Natural killer cell (primary cell): ENCODE measurements at regions not wholly inside any gene's neighbourhood (a gene's known extent, or its start where the extent isn't known, plus 50 kb on each side); places are given as distances from the start of the nearest gene placed in this dataset.
"Not testable (repeated sequence)": the region's sequence is repeated elsewhere in the genome, so short reads cannot be mapped to it uniquely, and the experiment has no call there.

Experiments
- ATAC-seq, 3 donors: fragments of 150-1000 bp in 2 of 3; fragments of 200-7000 bp in 1 of 3; cut with Tn5 transposase; 1 replicate in 1 of 3; 2 replicates in 2 of 3; pipeline ENCODE4 v1.10.0; 2021; ENCODE audit warnings: mild to moderate bottlenecking in 2 of 3, moderate library complexity in 2 of 3
- DNase-seq, 2 donors: peaks; one replicate each; pipeline versions ENCODE4 v3.0.0 to v3.0.0-alpha.2; 2013 to 2021; ENCODE audit warnings: mixed read lengths in 1 of 2
- H3K27ac ChIP-seq: one replicate; pipeline ENCODE4 v1.5.1; 2013; ENCODE audit warnings: mild to moderate bottlenecking, low read length
- H3K27me3 ChIP-seq: one replicate; pipeline ENCODE4 v1.6.1; 2013; ENCODE audit warnings: low read length; ENCODE audit not compliant: control insufficient read depth, insufficient read depth
- H3K36me3 ChIP-seq: one replicate; pipeline ENCODE4 v1.6.1; 2013; ENCODE audit warnings: low read length; ENCODE audit not compliant: control insufficient read depth, insufficient read depth
- H3K4me1 ChIP-seq: one replicate; pipeline ENCODE4 v1.6.1; 2013; ENCODE audit warnings: low read length; ENCODE audit not compliant: control insufficient read depth, insufficient read depth
- H3K4me3 ChIP-seq: one replicate; pipeline ENCODE4 v1.5.1; 2013; ENCODE audit warnings: low read length
- H3K9me3 ChIP-seq: one replicate; pipeline ENCODE4 v1.6.1; 2013; ENCODE audit warnings: low read length; ENCODE audit not compliant: control insufficient read depth, insufficient read depth
- H3K27ac Mint-ChIP-seq, 2 donors: one replicate each; pipeline ENCODE4 v1.8.0; 2022; ENCODE audit warnings: mild to moderate bottlenecking in 2 of 2, mixed read lengths in 2 of 2, moderate library complexity in 1 of 2
- H3K27me3 Mint-ChIP-seq, 2 donors: one replicate each; pipeline ENCODE4 v1.8.0; 2022; ENCODE audit warnings: low read depth in 2 of 2, mixed read lengths in 2 of 2
- H3K36me3 Mint-ChIP-seq: one replicate; pipeline ENCODE4 v1.8.0; 2022; ENCODE audit warnings: mixed read lengths
- H3K4me1 Mint-ChIP-seq, 2 donors: one replicate each; pipeline ENCODE4 v1.8.0; 2022; ENCODE audit warnings: mixed read lengths in 2 of 2
- H3K4me3 Mint-ChIP-seq: one replicate; pipeline ENCODE4 v1.8.0; 2022; ENCODE audit warnings: mild to moderate bottlenecking, moderate library complexity, mixed read lengths
- H3K9me3 Mint-ChIP-seq, 2 donors: one replicate each; pipeline ENCODE4 v1.8.0; 2022; ENCODE audit warnings: mixed read lengths in 2 of 2
- WGBS: methylation state at CpG from one replicate; pipeline ENCODE4 v1.1.7; 2013; ENCODE audit warnings: missing lambda C conversion rate; ENCODE audit not compliant: insufficient coverage; 5-methylcytosine and 5-hydroxymethylcytosine counted together
- intact Hi-C: fragments of 100-400 bp; cut with micrococcal nuclease; formaldehyde crosslinking; loops from one replicate; pipeline ENCODE4 v1.14.2; 2022
- TF ChIP-seq, protein P1 (sequence below): fragments of 200-600 bp; IDR thresholded peaks from one replicate; pipeline ENCODE4 v1.8.0; 2022; ENCODE audit warnings: antibody characterized with exemption

DNA sequence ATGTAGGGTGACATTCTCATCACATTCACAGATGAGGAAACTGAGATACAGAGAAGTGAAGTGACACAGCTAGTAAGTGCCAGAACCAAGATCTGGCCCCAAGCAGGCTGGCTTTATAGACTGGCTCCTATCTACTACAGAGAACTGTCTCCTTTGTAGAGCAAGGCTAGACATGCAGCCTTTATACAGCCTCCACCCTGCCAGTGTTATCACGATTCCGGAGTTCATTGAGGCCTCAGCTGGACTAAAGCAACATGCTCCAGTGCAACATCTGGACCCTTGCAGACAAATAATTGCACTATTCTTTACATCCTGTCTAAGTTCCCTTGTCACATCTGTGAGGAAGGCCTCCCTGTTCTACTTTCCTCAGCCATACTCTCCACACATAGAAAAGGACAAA lies 58.0 kb upstream of the XIAP start:
- no peak for ATAC-seq
- H3K27ac Mint-ChIP-seq, result no peak overlapping the region
- WGBS, result 100% methylated on average over 2 of the region's 2 CpGs
- no peaks in the 10 kb centered on the region for H3K27me3 Mint-ChIP-seq
- no peak overlapping the region for H3K4me3 Mint-ChIP-seq
- H3K9me3 Mint-ChIP-seq, result no peaks in the 10 kb centered on the region
- H3K27ac ChIP-seq, result no peak overlapping the region
- H3K27me3 ChIP-seq, result no peaks in the 10 kb centered on the region
- H3K9me3 ChIP-seq, result no peaks in the 10 kb centered on the region
- intact Hi-C loops, result no loop called here
- H3K36me3 ChIP-seq, result no peaks in the 10 kb centered on the region
- peaks cover 0 to 9% of the 10 kb centered on the region in 2 donors for H3K4me1 Mint-ChIP-seq
- H3K36me3 Mint-ChIP-seq, result no peaks in the 10 kb centered on the region
- H3K4me3 ChIP-seq, result no peak overlapping the region
- no peak for DNase-seq
- no peaks in the 10 kb centered on the region for H3K4me1 ChIP-seq
- TF ChIP-seq, protein P1, sequence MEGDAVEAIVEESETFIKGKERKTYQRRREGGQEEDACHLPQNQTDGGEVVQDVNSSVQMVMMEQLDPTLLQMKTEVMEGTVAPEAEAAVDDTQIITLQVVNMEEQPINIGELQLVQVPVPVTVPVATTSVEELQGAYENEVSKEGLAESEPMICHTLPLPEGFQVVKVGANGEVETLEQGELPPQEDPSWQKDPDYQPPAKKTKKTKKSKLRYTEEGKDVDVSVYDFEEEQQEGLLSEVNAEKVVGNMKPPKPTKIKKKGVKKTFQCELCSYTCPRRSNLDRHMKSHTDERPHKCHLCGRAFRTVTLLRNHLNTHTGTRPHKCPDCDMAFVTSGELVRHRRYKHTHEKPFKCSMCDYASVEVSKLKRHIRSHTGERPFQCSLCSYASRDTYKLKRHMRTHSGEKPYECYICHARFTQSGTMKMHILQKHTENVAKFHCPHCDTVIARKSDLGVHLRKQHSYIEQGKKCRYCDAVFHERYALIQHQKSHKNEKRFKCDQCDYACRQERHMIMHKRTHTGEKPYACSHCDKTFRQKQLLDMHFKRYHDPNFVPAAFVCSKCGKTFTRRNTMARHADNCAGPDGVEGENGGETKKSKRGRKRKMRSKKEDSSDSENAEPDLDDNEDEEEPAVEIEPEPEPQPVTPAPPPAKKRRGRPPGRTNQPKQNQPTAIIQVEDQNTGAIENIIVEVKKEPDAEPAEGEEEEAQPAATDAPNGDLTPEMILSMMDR, result no peak

GRCh38 chrX:123803331-123803983 lies 56.4 kb upstream of the XIAP start:
- WGBS, result 31% methylated on average over 4 of the region's 4 CpGs
- Histone ChIP-seq H3K27me3 (no peaks in the 10 kb centered on the region), H3K4me3 (no peak overlapping the region), H3K36me3 (no peaks in the 10 kb centered on the region), H3K4me1 (no peaks in the 10 kb centered on the region), H3K27ac (no peak overlapping the region), H3K9me3 (no peaks in the 10 kb centered on the region)
- ATAC-seq (peak; percentile 56 to 86 (median 66)), DNase-seq (peak in 1 of 2 donors; percentile 61)
- TF ChIP-seq, protein P1, result no peak
- intact Hi-C loops, result no loop called here
- Mint-ChIP-seq H3K27me3 (no peaks in the 10 kb centered on the region), H3K9me3 (no peaks in the 10 kb centered on the region), H3K36me3 (no peaks in the 10 kb centered on the region), H3K4me1 (peaks cover 0 to 4% of the 10 kb centered on the region in 2 donors), H3K27ac (peak overlapping the region in 1 of 2 donors; percentile 71), H3K4me3 (no peak overlapping the region)

DNA sequence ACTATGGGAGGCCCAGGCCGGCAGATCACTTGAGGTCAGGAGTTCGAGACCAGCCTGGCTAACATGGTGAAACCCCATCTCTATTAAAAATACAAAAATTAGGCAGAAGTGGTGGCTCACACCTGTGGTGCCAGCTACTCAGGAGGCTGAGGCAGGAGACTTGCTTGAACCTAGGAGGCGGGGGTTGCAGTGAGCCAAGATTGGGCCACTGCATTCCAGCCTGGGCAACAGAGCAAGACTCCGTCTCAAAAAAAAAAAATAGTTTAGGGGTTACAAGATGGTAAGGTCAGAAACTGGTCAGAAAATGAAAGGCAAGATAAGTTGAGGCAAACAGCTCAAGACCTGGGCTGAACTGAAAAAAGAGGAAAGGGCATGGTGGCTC lies 55.9 kb upstream of the XIAP start:
- Mint-ChIP-seq H3K27ac (peak overlapping the region in 1 of 2 donors; percentile 71), H3K4me3 (peak overlapping the region; percentile 13)
- H3K36me3 ChIP-seq, H3K36me3 Mint-ChIP-seq, DNase-seq, intact Hi-C loops, H3K9me3 ChIP-seq, H3K9me3 Mint-ChIP-seq, H3K4me1 ChIP-seq, H3K4me3 ChIP-seq, ATAC-seq, H3K27me3 Mint-ChIP-seq, H3K27me3 ChIP-seq, H3K27ac ChIP-seq, H3K4me1 Mint-ChIP-seq: not testable (repeated sequence)
- WGBS, result 98% methylated on average over 3 of the region's 4 CpGs

GRCh38 chrX:123807835-123808416 lies 51.9 kb upstream of the XIAP start:
- H3K9me3 Mint-ChIP-seq, result no peaks in the 10 kb centered on the region
- no peak overlapping the region for H3K27ac ChIP-seq
- no peak overlapping the region for H3K4me3 Mint-ChIP-seq
- H3K4me1 ChIP-seq, result no peaks in the 10 kb centered on the region
- WGBS, result 77% methylated on average over 2 of the region's 3 CpGs
- H3K4me3 ChIP-seq, result no peak overlapping the region
- TF ChIP-seq, protein P1, result no peak
- H3K36me3 Mint-ChIP-seq, result no peaks in the 10 kb centered on the region
- ATAC-seq (no peak), DNase-seq (no peak)
- peaks cover 0 to 4% of the 10 kb centered on the region in 2 donors for H3K4me1 Mint-ChIP-seq
- H3K27me3 Mint-ChIP-seq, result no peaks in the 10 kb centered on the region
- no peaks in the 10 kb centered on the region for H3K9me3 ChIP-seq
- H3K27ac Mint-ChIP-seq, result no peak overlapping the region
- H3K36me3 ChIP-seq, result no peaks in the 10 kb centered on the region
- intact Hi-C loops, result no loop called here
- no peaks in the 10 kb centered on the region for H3K27me3 ChIP-seq
